COLO829 (cell line): ENCODE measurements at regions not wholly inside any gene's neighbourhood (a gene's known extent, or its start where the extent isn't known, plus 50 kb on each side); places are given as distances from the start of the nearest gene placed in this dataset.
"Not testable (repeated sequence)": the region's sequence is repeated elsewhere in the genome, so short reads cannot be mapped to it uniquely, and the experiment has no call there.

Source experiments
- DNase-seq: peaks from one replicate; pipeline ENCODE4 v3.0.0; 2012; ENCODE audit warnings: low spot score

- DNase-seq: no peak
Measured at GRCh38 chr2:183459466-183459865, 335.2 kb downstream of the NUP35 start.

- no peak for DNase-seq
Measured at GRCh38 chr2:183463821-183464220, 339.6 kb downstream of the NUP35 start.

GRCh38 chr2:183465048-183465447, 340.8 kb downstream of the NUP35 start:
- no peak for DNase-seq

GRCh38 chr2:183474912-183475695, 350.9 kb downstream of the NUP35 start:
- no peak for DNase-seq

GRCh38 chr2:183476490-183476889, 352.2 kb downstream of the NUP35 start:
- no peak for DNase-seq

GRCh38 chr2:183477296-183477695, 353.1 kb downstream of the NUP35 start:
- DNase-seq: no peak

- DNase-seq: not testable (repeated sequence)
Measured at GRCh38 chr2:183478941-183479595, 354.8 kb downstream of the NUP35 start.

GRCh38 chr2:183487326-183487725, 363.1 kb downstream of the NUP35 start:
- DNase-seq: peak; percentile 6

GRCh38 chr2:183488421-183488820, 364.2 kb downstream of the NUP35 start:
- no peak for DNase-seq

GRCh38 chr2:183490489-183490888, 366.2 kb downstream of the NUP35 start:
- DNase-seq: no peak

- peak; percentile 34 for DNase-seq
Measured at GRCh38 chr2:183490914-183491313, 366.7 kb downstream of the NUP35 start.

GRCh38 chr2:183493040-183493439, 368.8 kb downstream of the NUP35 start:
- DNase-seq: no peak

GRCh38 chr2:183495079-183495478, 370.8 kb downstream of the NUP35 start:
- DNase-seq: no peak

- DNase-seq: no peak
Measured at GRCh38 chr2:183495589-183496267, 371.5 kb downstream of the NUP35 start.

GRCh38 chr2:183497861-183498260, 373.6 kb downstream of the NUP35 start:
- no peak for DNase-seq

- DNase-seq: no peak
Measured at GRCh38 chr2:183505911-183506310, 381.7 kb downstream of the NUP35 start.

GRCh38 chr2:183511154-183511553, 386.9 kb downstream of the NUP35 start:
- DNase-seq: no peak

GRCh38 chr2:183519371-183520056, 395.3 kb downstream of the NUP35 start:
- DNase-seq: no peak

GRCh38 chr2:183521911-183522310, 397.7 kb downstream of the NUP35 start:
- no peak for DNase-seq

GRCh38 chr2:183522489-183523266, 398.4 kb downstream of the NUP35 start:
- DNase-seq: no peak

- no peak for DNase-seq
Measured at GRCh38 chr2:183530333-183530901, 406.2 kb downstream of the NUP35 start.
